Neuronal stem cell (in vitro differentiated cells): ENCODE measurements at regions not wholly inside any gene's neighbourhood (a gene's known extent, or its start where the extent isn't known, plus 50 kb on each side); places are given as distances from the start of the nearest gene placed in this dataset.

Experiments used
- DNase-seq: peaks from one replicate; pipeline ENCODE4 v3.0.0-alpha.2; 2013; ENCODE audit warnings: low spot score
- H2AFZ ChIP-seq: one replicate; pipeline ENCODE4 v1.6.1; 2013; ENCODE audit warnings: mild to moderate bottlenecking, low read length, inconsistent platforms
- H2AK5ac ChIP-seq: 2 replicates; pipeline ENCODE4 v1.6.1; 2013; ENCODE audit warnings: low read depth, mild to moderate bottlenecking, inconsistent platforms, low read length, moderate library complexity, mixed read lengths
- H2BK120ac ChIP-seq: 2 replicates; pipeline ENCODE4 v1.6.1; 2013; ENCODE audit warnings: low read depth, mild to moderate bottlenecking, inconsistent platforms, low read length, moderate library complexity, mixed read lengths
- H2BK12ac ChIP-seq: one replicate; pipeline ENCODE4 v1.6.1; 2013; ENCODE audit warnings: low read length, inconsistent platforms
- H2BK15ac ChIP-seq: 2 replicates; pipeline ENCODE4 v1.6.1; 2013; ENCODE audit warnings: mild to moderate bottlenecking, low read length, inconsistent platforms, mixed read lengths
- H2BK5ac ChIP-seq: one replicate; pipeline ENCODE4 v1.6.1; 2013; ENCODE audit warnings: inconsistent platforms, mild to moderate bottlenecking, low read length, moderate library complexity
- H3K14ac ChIP-seq: one replicate; pipeline ENCODE4 v1.6.1; 2013; ENCODE audit warnings: low read length, inconsistent platforms
- H3K18ac ChIP-seq: 2 replicates; pipeline ENCODE4 v1.6.1; 2013; ENCODE audit warnings: low read length, inconsistent platforms
- H3K23ac ChIP-seq: 2 replicates; pipeline ENCODE4 v1.6.1; 2013; ENCODE audit warnings: low read depth, mild to moderate bottlenecking, mixed read lengths, low read length, inconsistent platforms; ENCODE audit not compliant: poor library complexity
- H3K27ac ChIP-seq: replicated peaks from 3 replicates; pipeline ENCODE4 v1.5.1; 2013; ENCODE audit warnings: low read length, inconsistent platforms
- H3K27me3 ChIP-seq, 3 experiments: 2 replicates each; pipeline ENCODE4 v1.6.1; 2013; ENCODE audit warnings: low read length in 3 of 3, mild to moderate bottlenecking in 2 of 3, inconsistent platforms in 1 of 3, low read depth in 1 of 3, mixed read lengths in 1 of 3, moderate library complexity in 1 of 3; ENCODE audit not compliant: control insufficient read depth in 3 of 3, insufficient read depth in 3 of 3
- H3K36me3 ChIP-seq, 2 donors: replicated peaks in 1 of 2; 2 replicates each; pipeline ENCODE4 v1.6.1; 2013; ENCODE audit warnings: low read length in 2 of 2; ENCODE audit not compliant: control insufficient read depth in 2 of 2, insufficient read depth in 2 of 2
- H3K4ac ChIP-seq: 2 replicates; pipeline ENCODE4 v1.6.1; 2013; ENCODE audit warnings: inconsistent platforms, mild to moderate bottlenecking, low read length, moderate library complexity
- H3K4me1 ChIP-seq, 2 donors: 1 replicate in 1 of 2; 2 replicates in 1 of 2; pipeline ENCODE4 v1.6.1; 2013; ENCODE audit warnings: low read length in 2 of 2, low read depth in 1 of 2; ENCODE audit not compliant: control insufficient read depth in 2 of 2, insufficient read depth in 1 of 2
- H3K4me2 ChIP-seq: one replicate; pipeline ENCODE4 v1.6.1; 2013; ENCODE audit warnings: mild to moderate bottlenecking, low read length, inconsistent platforms; ENCODE audit not compliant: insufficient read depth, poor library complexity, severe bottlenecking
- H3K4me3 ChIP-seq, 2 donors: 2 replicates each; pipeline ENCODE4 v1.5.1; 2013; ENCODE audit warnings: low read length in 2 of 2, mild to moderate bottlenecking in 2 of 2, inconsistent platforms in 1 of 2, moderate library complexity in 1 of 2
- H3K79me1 ChIP-seq: one replicate; pipeline ENCODE4 v1.6.1; 2013; ENCODE audit warnings: low read depth, mild to moderate bottlenecking, inconsistent platforms, low read length, moderate library complexity
- H3K9ac ChIP-seq: one replicate; pipeline ENCODE4 v1.6.1; 2013; ENCODE audit warnings: mild to moderate bottlenecking, low read depth, low read length, inconsistent platforms; ENCODE audit not compliant: poor library complexity
- H3K9me3 ChIP-seq, 2 donors: replicated peaks in 1 of 2; 2 replicates each; pipeline versions ENCODE3 to v1.6.1; 2013; ENCODE audit warnings: low read length in 2 of 2, mild to moderate bottlenecking in 2 of 2, inconsistent platforms in 1 of 2, low read depth in 1 of 2, mixed read lengths in 1 of 2, moderate library complexity in 1 of 2; ENCODE audit not compliant: control insufficient read depth in 2 of 2, insufficient read depth in 1 of 2
- H4K8ac ChIP-seq: one replicate; pipeline ENCODE4 v1.6.1; 2013; ENCODE audit warnings: low read depth, mild to moderate bottlenecking, inconsistent platforms, low read length, moderate library complexity
- H4K91ac ChIP-seq: one replicate; pipeline ENCODE4 v1.6.1; 2013; ENCODE audit warnings: low read length, low read depth, mild to moderate bottlenecking, inconsistent platforms; ENCODE audit not compliant: poor library complexity
- WGBS, 2 donors: extraction: QIAGEN DNeasy Blood & Tissue Kit; methylation state at CpG; one replicate each; pipeline ENCODE4 v1.1.7; 2013; ENCODE audit warnings: missing lambda C conversion rate in 2 of 2, mixed read lengths in 1 of 2; ENCODE audit not compliant: insufficient read length in 2 of 2, insufficient replicate concordance in 1 of 2; ENCODE audit errors: extremely low coverage in 2 of 2; 5-methylcytosine and 5-hydroxymethylcytosine counted together

GRCh38 chr1:218048828-218049420, 236.2 kb upstream of the RRP15 start:
- DNase-seq = no peak
- Histone ChIP-seq H2AK5ac (no peak overlapping the region), H4K8ac (no peak overlapping the region), H4K91ac (no peak overlapping the region), H3K79me1 (no peaks in the 10 kb centered on the region), H3K27ac (no peak overlapping the region), H3K9me3 (no peaks in the 10 kb centered on the region), H3K4me1 (peaks cover 0 to 4% of the 10 kb centered on the region in 2 donors), H2BK12ac (no peak overlapping the region), H3K9ac (no peak overlapping the region), H3K4me3 (no peak overlapping the region), H3K18ac (no peak overlapping the region), H3K14ac (no peak overlapping the region), H2AFZ (peak overlapping the region; percentile 38), H3K23ac (no peak overlapping the region), H2BK5ac (no peak overlapping the region), H3K27me3 (no peaks in the 10 kb centered on the region), H2BK15ac (no peak overlapping the region), H2BK120ac (no peak overlapping the region), H3K36me3 (no peaks in the 10 kb centered on the region), H3K4ac (no peak overlapping the region), H3K4me2 (no peak overlapping the region)
- no CpG with 5 or more reads among the region's 1 CpG for WGBS, 2 donors

- Histone ChIP-seq H3K14ac (no peak overlapping the region), H2BK15ac (no peak overlapping the region), H4K91ac (no peak overlapping the region), H2BK5ac (no peak overlapping the region), H3K9ac (no peak overlapping the region), H3K79me1 (no peaks in the 10 kb centered on the region), H2AFZ (no peak overlapping the region), H3K23ac (no peak overlapping the region), H3K4me2 (no peak overlapping the region), H3K36me3 (no peaks in the 10 kb centered on the region), H3K9me3 (no peaks in the 10 kb centered on the region), H3K27me3 (no peaks in the 10 kb centered on the region), H4K8ac (no peak overlapping the region), H2BK12ac (no peak overlapping the region), H3K18ac (no peak overlapping the region), H3K4me1 (peaks cover 0 to 4% of the 10 kb centered on the region in 2 donors), H2BK120ac (no peak overlapping the region), H2AK5ac (no peak overlapping the region), H3K4me3 (no peak overlapping the region), H3K27ac (no peak overlapping the region), H3K4ac (no peak overlapping the region)
- DNase-seq = no peak
- no CpG with 5 or more reads among the region's 9 CpGs for WGBS, 2 donors
These were observed 235.5 kb upstream of the RRP15 start for GRCh38 chr1:218049641-218050040.

- no peak overlapping the region for H3K9ac ChIP-seq
- H2BK12ac ChIP-seq = no peak overlapping the region
- no peak overlapping the region for H3K23ac ChIP-seq
- DNase-seq = no peak
- no peak overlapping the region for H2BK5ac ChIP-seq
- H2AFZ ChIP-seq = no peak overlapping the region
- H2AK5ac ChIP-seq = no peak overlapping the region
- no peaks in the 10 kb centered on the region for H3K9me3 ChIP-seq
- no peaks in the 10 kb centered on the region for H3K27me3 ChIP-seq
- H4K8ac ChIP-seq = no peak overlapping the region
- H4K91ac ChIP-seq = no peak overlapping the region
- H3K14ac ChIP-seq = no peak overlapping the region
- no peak overlapping the region for H3K4me2 ChIP-seq
- H2BK15ac ChIP-seq = no peak overlapping the region
- WGBS, 2 donors = no CpG with 5 or more reads among the region's 2 CpGs
- H3K27ac ChIP-seq = no peak overlapping the region
- no peak overlapping the region for H3K18ac ChIP-seq
- no peaks in the 10 kb centered on the region for H3K36me3 ChIP-seq
- H3K4ac ChIP-seq = no peak overlapping the region
- H3K79me1 ChIP-seq = no peaks in the 10 kb centered on the region
- H3K4me3 ChIP-seq = no peak overlapping the region
- no peaks in the 10 kb centered on the region for H3K4me1 ChIP-seq
- H2BK120ac ChIP-seq = no peak overlapping the region
These were observed 226.4 kb upstream of the RRP15 start for GRCh38 chr1:218058730-218059129.

GRCh38 chr1:218064426-218064825, 220.7 kb upstream of the RRP15 start:
- no CpG with 5 or more reads among the region's 5 CpGs for whole genome bisulfite sequencing, 2 donors
- Histone ChIP-seq H3K36me3 (no peaks in the 10 kb centered on the region), H3K4me2 (no peak overlapping the region)

More at GRCh38 chr1:218064426-218064825, 220.7 kb upstream of the RRP15 start:
- Histone ChIP-seq H3K27me3 (no peaks in the 10 kb centered on the region), H3K27ac (no peak overlapping the region), H3K14ac (no peak overlapping the region), H2BK12ac (no peak overlapping the region), H2AK5ac (no peak overlapping the region), H2BK120ac (no peak overlapping the region), H3K4me1 (no peaks in the 10 kb centered on the region), H4K91ac (no peak overlapping the region), H2BK5ac (no peak overlapping the region), H3K18ac (no peak overlapping the region), H3K9me3 (no peaks in the 10 kb centered on the region), H2BK15ac (no peak overlapping the region), H3K79me1 (no peaks in the 10 kb centered on the region), H3K4ac (no peak overlapping the region), H3K4me3 (no peak overlapping the region), H3K23ac (no peak overlapping the region), H2AFZ (no peak overlapping the region), H4K8ac (no peak overlapping the region), H3K9ac (no peak overlapping the region)
- DNase-seq = no peak
